Caco-2 (cell line): ENCODE measurements at regions not wholly inside any gene's neighbourhood (a gene's known extent, or its start where the extent isn't known, plus 50 kb on each side); places are given as distances from the start of the nearest gene placed in this dataset.

ENCODE experiments used
- BruUV-seq: library from RNA; stranded (reverse); fragments of 400-500 nt; replicated peaks from 2 replicates; lab custom pipeline; 2021; lab: Mats Ljungman, UMichigan
- CTCF ChIA-PET: fragments of 300-600 bp; sonication (Branson Sonifier 250); formaldehyde crosslinking; loops from one replicate; lab custom pipeline; 2022; ENCODE audit warnings: antibody characterized with exemption; lab: Charles Lee
- POLR2A ChIA-PET: fragments of 300-600 bp; sonication (Branson Sonifier 250); formaldehyde crosslinking; loops from one replicate; lab custom pipeline; 2022; ENCODE audit warnings: antibody characterized with exemption; lab: Charles Lee
- DNase-seq, 2 experiments: peaks; one replicate each; pipeline versions ENCODE4 v3.0.0 to v3.0.0-alpha.2; 2020 to 2022
- H3K27me3 ChIP-seq: replicated peaks from 2 replicates; pipeline ENCODE4 v1.6.0; 2011; ENCODE audit warnings: low read length; ENCODE audit not compliant: control insufficient read depth, insufficient read depth
- H3K36me3 ChIP-seq: 2 replicates; pipeline ENCODE4 v1.5.1; 2011; ENCODE audit warnings: low read length; ENCODE audit not compliant: control insufficient read depth, insufficient read depth
- H3K4me1 ChIP-seq: fragments of 250-450 bp; sonication (Bioruptor Pico); 2 replicates; pipeline ENCODE4 v1.5.1; 2020; ENCODE audit warnings: mild to moderate bottlenecking
- H3K4me3 ChIP-seq: 2 replicates; pipeline ENCODE4 v1.5.1; 2011; ENCODE audit warnings: low read depth, mild to moderate bottlenecking, control low read depth, low read length
- H3K9me3 ChIP-seq: fragments of 250-450 bp; sonication (Bioruptor Pico); 2 replicates; pipeline ENCODE4 v1.5.1; 2020; ENCODE audit warnings: mild to moderate bottlenecking, moderate library complexity
- H3K27ac Mint-ChIP-seq: one replicate; pipeline ENCODE4 v1.8.0; 2022; ENCODE audit warnings: mixed read lengths; ENCODE audit not compliant: unreplicated experiment
- H3K27me3 Mint-ChIP-seq: one replicate; pipeline ENCODE4 v1.8.0; 2022; ENCODE audit warnings: mixed read lengths; ENCODE audit not compliant: insufficient read depth, unreplicated experiment
- H3K36me3 Mint-ChIP-seq: one replicate; pipeline ENCODE4 v1.8.0; 2022; ENCODE audit warnings: mild to moderate bottlenecking, mixed read lengths; ENCODE audit not compliant: insufficient read depth, unreplicated experiment
- H3K4me1 Mint-ChIP-seq: one replicate; pipeline ENCODE4 v1.8.0; 2022; ENCODE audit warnings: low read depth, mixed read lengths; ENCODE audit not compliant: unreplicated experiment
- H3K4me3 Mint-ChIP-seq: one replicate; pipeline ENCODE4 v1.8.0; 2022; ENCODE audit warnings: mild to moderate bottlenecking, moderate library complexity, mixed read lengths; ENCODE audit not compliant: unreplicated experiment
- H3K9me3 Mint-ChIP-seq: one replicate; pipeline ENCODE4 v1.8.0; 2022; ENCODE audit warnings: mixed read lengths; ENCODE audit not compliant: unreplicated experiment
- intact Hi-C: fragments of 100-400 bp; cut with micrococcal nuclease; formaldehyde crosslinking; loops from one replicate; pipeline ENCODE4 v1.10.0; 2022; ENCODE audit not compliant: unreplicated experiment
- TF ChIP-seq, protein P1 (sequence below), 2 experiments: fragments of 200-600 bp in 1 of 2; IDR thresholded peaks; 1 replicate in 1 of 2; 2 replicates in 1 of 2; pipeline versions ENCODE4 v1.5.1 to v1.8.0; 2011 to 2022; ENCODE audit warnings: antibody characterized with exemption in 1 of 2, control low read depth in 1 of 2, inconsistent platforms in 1 of 2, low read depth in 1 of 2, low read length in 1 of 2, mild to moderate bottlenecking in 1 of 2, moderate library complexity in 1 of 2; ENCODE audit not compliant: insufficient read depth in 1 of 2, severe bottlenecking in 1 of 2, unreplicated experiment in 1 of 2

DNA sequence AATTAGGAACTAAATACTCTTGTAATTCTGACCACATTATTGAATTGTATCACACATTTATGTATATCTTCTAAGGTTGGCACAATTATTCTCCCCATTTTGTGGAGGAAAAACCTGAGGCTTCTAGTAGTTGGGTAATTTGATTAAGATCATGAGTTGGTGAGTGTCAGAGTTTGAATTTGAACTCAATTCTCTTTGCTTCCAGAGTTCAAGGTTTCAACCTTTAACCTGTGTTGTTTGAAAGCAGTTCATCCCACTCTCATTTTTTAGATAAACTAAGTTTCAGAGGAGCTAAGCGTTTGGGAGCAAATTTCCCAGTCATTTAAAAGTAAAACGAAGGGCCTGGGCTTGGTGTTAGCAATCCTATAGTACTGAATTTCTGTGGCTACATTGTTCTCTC, 293.4 kb downstream of the ADGRL2 start:
- H3K9me3 ChIP-seq = no peaks in the 10 kb centered on the region
- TF ChIP-seq, protein P1, sequence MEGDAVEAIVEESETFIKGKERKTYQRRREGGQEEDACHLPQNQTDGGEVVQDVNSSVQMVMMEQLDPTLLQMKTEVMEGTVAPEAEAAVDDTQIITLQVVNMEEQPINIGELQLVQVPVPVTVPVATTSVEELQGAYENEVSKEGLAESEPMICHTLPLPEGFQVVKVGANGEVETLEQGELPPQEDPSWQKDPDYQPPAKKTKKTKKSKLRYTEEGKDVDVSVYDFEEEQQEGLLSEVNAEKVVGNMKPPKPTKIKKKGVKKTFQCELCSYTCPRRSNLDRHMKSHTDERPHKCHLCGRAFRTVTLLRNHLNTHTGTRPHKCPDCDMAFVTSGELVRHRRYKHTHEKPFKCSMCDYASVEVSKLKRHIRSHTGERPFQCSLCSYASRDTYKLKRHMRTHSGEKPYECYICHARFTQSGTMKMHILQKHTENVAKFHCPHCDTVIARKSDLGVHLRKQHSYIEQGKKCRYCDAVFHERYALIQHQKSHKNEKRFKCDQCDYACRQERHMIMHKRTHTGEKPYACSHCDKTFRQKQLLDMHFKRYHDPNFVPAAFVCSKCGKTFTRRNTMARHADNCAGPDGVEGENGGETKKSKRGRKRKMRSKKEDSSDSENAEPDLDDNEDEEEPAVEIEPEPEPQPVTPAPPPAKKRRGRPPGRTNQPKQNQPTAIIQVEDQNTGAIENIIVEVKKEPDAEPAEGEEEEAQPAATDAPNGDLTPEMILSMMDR (IDR thresholded peaks at IDR 0.05; ENCODE audit: insufficient read depth in 1 of 2, low read depth in 1 of 2, low read length in 1 of 2, severe bottlenecking in 1 of 2, unreplicated experiment in 1 of 2) = no peak
- H3K36me3 ChIP-seq = no peaks in the 10 kb centered on the region
- H3K4me3 ChIP-seq = no peak overlapping the region
- Mint-ChIP-seq H3K4me1 (no peaks in the 10 kb centered on the region), H3K27ac (no peak overlapping the region), H3K27me3 (no peaks in the 10 kb centered on the region), H3K9me3 (no peaks in the 10 kb centered on the region), H3K36me3 (no peaks in the 10 kb centered on the region), H3K4me3 (no peak overlapping the region)
- ChIA-PET POLR2A (no interaction called here), CTCF (no interaction called here)
- no peaks in the 10 kb centered on the region for H3K27me3 ChIP-seq
- no peak for DNase-seq
- H3K4me1 ChIP-seq = no peaks in the 10 kb centered on the region
- BruUV-seq = no TSS peak
- intact Hi-C loops = no loop called here

DNA sequence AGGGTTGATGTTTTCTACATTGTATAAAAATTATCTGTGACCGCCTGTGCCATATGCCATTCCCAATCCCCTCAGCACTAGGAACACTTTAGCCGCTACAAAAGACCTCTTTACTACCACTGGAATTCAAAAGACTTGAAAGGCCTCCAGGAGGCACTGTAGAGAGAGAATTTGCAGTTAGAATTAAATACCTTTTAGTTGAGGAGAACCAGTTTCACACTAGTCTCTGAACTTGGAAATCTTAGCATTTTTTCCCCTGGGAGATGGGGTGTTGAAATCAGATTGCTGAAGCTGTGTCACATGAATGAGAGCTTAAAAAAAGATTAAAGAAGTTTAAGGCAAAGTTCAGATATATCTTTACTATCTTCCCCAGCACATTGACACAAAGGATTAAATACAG, 291.0 kb downstream of the ADGRL2 start:
- no peaks in the 10 kb centered on the region for H3K27me3 Mint-ChIP-seq
- Histone ChIP-seq H3K4me3 (no peak overlapping the region), H3K4me1 (no peaks in the 10 kb centered on the region), H3K36me3 (no peaks in the 10 kb centered on the region), H3K9me3 (no peaks in the 10 kb centered on the region), H3K27me3 (no peaks in the 10 kb centered on the region)
- no peak for DNase-seq
- no peaks in the 10 kb centered on the region for H3K36me3 Mint-ChIP-seq
- no peaks in the 10 kb centered on the region for H3K4me1 Mint-ChIP-seq
- no peaks in the 10 kb centered on the region for H3K9me3 Mint-ChIP-seq
- no TSS peak for BruUV-seq
- TF ChIP-seq, protein P1 (IDR thresholded peaks at IDR 0.05; ENCODE audit: insufficient read depth in 1 of 2, low read depth in 1 of 2, low read length in 1 of 2, severe bottlenecking in 1 of 2, unreplicated experiment in 1 of 2) = no peak
- no peak overlapping the region for H3K4me3 Mint-ChIP-seq
- ChIA-PET POLR2A (no interaction called here), CTCF (no interaction called here)
- intact Hi-C loops = no loop called here
- H3K27ac Mint-ChIP-seq = no peak overlapping the region

DNA sequence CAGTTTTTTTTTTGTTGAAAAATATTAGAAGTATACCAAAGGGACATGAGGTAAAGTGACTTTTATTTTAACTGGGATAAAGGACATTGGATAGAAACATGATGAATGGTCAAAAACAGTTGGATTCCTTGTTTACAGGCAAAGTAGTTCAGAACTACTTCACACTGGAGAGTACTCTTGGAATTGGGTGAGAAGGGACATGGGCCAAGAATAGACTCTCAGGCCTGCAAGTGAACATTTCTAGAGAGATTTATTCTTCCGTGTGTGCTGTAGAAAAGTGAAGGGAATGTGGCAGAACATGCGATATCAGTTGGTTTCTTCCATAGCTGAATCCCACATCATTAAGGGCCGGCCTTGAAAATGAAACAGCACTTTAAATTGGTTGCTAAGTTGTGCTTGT, 290.5 kb downstream of the ADGRL2 start:
- no peaks in the 10 kb centered on the region for H3K9me3 ChIP-seq
- ChIA-PET CTCF (no interaction called here), POLR2A (no interaction called here)
- H3K4me3 ChIP-seq = no peak overlapping the region
- no peaks in the 10 kb centered on the region for H3K27me3 ChIP-seq
- H3K36me3 ChIP-seq = no peaks in the 10 kb centered on the region
- DNase-seq = no peak
- Mint-ChIP-seq H3K27ac (no peak overlapping the region), H3K9me3 (no peaks in the 10 kb centered on the region), H3K27me3 (no peaks in the 10 kb centered on the region), H3K4me3 (no peak overlapping the region), H3K4me1 (no peaks in the 10 kb centered on the region), H3K36me3 (no peaks in the 10 kb centered on the region)
- intact Hi-C loops = no loop called here
- no peaks in the 10 kb centered on the region for H3K4me1 ChIP-seq
- no TSS peak for BruUV-seq
- TF ChIP-seq, protein P1 (IDR thresholded peaks at IDR 0.05; ENCODE audit: insufficient read depth in 1 of 2, low read depth in 1 of 2, low read length in 1 of 2, severe bottlenecking in 1 of 2, unreplicated experiment in 1 of 2) = no peak
